SU-DHL-6 (cell line): ENCODE measurements at regions not wholly inside any gene's neighbourhood (a gene's known extent, or its start where the extent isn't known, plus 50 kb on each side); places are given as distances from the start of the nearest gene placed in this dataset.

Experiments used
- CTCF ChIP-seq: fragments of 200-600 bp; sonication (generic); IDR thresholded peaks from one replicate; pipeline ENCODE4 v1.5.1; 2017; ENCODE audit warnings: antibody characterized with exemption, mild to moderate bottlenecking, low read length, moderate library complexity; ENCODE audit not compliant: insufficient read depth, poor library complexity, severe bottlenecking
- EZH2phosphoT487 ChIP-seq: fragments of 200-600 bp; sonication (generic), shearing (Covaris generic); conservative IDR thresholded peaks from 2 replicates; pipeline ENCODE4 v1.6.1; 2018; ENCODE audit warnings: mild to moderate bottlenecking, antibody characterized with exemption, low read length, moderate library complexity, mixed read lengths

- TF ChIP-seq CTCF, result no peak
- TF ChIP-seq EZH2phosphoT487, result no peak
These were observed 82.8 kb downstream of the TEX51 start for GRCh38 chr2:126981476-126981875.
